GM12864 (cell line): ENCODE measurements at regions not wholly inside any gene's neighbourhood (a gene's known extent, or its start where the extent isn't known, plus 50 kb on each side); places are given as distances from the start of the nearest gene placed in this dataset.

Source experiments
- DNase-seq: peaks from one replicate; pipeline ENCODE4 v3.0.0-alpha.2; 2011; ENCODE audit warnings: low read depth
- H3K4me3 ChIP-seq: 2 replicates; pipeline ENCODE4 v1.5.1; 2011; ENCODE audit warnings: mild to moderate bottlenecking, low read depth, low read length, control low read depth
- TF ChIP-seq, protein P1 (sequence below): IDR thresholded peaks from 2 replicates; pipeline ENCODE4 v1.5.1; 2011; ENCODE audit warnings: low read depth, mild to moderate bottlenecking, moderate library complexity, low read length, control low read depth, inconsistent platforms; ENCODE audit errors: missing control alignments

DNA sequence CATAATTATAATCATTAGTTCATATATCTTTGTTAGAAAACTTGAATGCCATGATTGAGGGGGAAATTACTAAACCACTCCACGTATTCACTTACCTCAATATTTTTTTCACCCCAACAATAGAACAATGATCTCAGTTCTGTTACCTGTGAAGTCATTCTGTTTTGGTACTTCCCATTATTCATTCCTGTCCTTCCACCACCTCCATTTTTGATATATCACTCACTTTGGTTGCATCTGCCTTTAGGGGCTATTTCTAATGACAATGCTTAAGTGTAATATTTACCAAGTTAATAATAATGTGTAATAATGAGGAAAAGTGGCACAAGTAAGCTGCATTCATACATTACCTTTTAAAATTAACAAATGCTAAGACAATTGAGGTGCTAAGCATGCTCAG lies 218.4 kb downstream of the SPATA31D1 start:
- TF ChIP-seq, protein P1, sequence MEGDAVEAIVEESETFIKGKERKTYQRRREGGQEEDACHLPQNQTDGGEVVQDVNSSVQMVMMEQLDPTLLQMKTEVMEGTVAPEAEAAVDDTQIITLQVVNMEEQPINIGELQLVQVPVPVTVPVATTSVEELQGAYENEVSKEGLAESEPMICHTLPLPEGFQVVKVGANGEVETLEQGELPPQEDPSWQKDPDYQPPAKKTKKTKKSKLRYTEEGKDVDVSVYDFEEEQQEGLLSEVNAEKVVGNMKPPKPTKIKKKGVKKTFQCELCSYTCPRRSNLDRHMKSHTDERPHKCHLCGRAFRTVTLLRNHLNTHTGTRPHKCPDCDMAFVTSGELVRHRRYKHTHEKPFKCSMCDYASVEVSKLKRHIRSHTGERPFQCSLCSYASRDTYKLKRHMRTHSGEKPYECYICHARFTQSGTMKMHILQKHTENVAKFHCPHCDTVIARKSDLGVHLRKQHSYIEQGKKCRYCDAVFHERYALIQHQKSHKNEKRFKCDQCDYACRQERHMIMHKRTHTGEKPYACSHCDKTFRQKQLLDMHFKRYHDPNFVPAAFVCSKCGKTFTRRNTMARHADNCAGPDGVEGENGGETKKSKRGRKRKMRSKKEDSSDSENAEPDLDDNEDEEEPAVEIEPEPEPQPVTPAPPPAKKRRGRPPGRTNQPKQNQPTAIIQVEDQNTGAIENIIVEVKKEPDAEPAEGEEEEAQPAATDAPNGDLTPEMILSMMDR: no peak
- no peak overlapping the region for H3K4me3 ChIP-seq
- DNase-seq: no peak

DNA sequence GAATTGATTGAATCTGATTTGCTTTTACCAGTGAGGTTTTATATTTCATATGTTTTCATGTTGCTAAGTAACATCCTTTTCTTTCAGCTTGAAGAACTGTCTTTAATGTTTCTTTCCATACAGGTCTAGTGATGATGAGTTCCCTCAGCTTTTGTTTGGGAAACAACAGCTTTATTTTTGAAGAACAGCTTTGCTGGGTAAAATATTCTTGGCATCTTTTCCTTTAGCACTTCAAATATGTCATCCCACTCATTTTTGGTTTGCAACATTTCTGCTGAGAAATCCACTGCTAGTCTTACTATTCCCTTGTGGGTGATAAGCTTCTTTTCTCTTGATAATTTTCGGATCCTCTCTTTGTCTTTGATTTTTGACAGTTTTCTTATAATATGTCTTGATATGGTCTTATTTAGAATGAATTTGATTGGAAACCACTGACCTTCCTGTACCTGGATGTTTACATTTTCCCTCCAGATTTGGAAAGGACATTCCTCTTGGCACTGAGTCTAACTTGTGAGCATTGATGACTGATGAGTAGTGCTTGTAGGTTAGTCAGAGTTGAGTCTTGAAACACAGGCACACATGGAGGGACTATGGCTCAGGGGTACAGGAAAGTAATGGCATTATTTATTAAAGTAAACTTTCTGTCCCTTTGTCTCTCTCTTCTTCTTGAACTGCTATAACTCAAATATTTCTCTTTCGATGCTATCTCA lies 220.3 kb downstream of the SPATA31D1 start:
- no peak overlapping the region for H3K4me3 ChIP-seq
- TF ChIP-seq, protein P1: no peak
- DNase-seq: no peak

DNA sequence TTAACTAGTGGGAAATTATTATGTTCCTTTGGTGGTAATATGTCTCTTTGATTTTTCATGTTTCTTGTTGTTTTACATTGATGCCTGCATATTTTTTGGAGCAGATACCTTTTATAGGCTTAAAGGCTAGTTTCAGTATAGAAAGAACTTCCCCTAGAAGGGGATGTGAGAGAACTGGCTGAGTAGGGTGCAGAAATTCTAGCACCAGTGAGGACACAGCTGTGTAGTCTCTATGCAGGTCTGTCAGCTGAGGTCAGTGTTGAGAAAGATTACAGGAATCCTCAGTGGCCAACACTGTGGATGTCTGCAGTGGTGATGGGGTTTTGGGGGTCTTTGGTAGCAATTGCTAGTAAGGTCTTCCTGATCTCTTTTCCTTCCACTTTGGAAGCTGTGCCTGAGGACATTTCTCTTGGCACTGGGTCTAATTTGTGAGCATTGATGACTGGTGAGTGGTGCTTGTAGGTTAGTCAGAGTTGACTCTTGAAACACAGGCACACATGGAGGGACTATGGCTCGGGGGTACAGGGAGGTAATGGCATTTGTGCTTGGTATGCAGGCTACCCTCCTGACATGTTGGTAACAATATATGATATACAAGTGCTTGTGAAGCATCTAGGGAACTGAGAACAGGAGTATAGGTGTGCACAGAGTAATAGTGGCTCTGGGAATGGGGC lies 221.4 kb downstream of the SPATA31D1 start:
- H3K4me3 ChIP-seq: no peak overlapping the region
- TF ChIP-seq, protein P1: no peak
- no peak for DNase-seq

DNA sequence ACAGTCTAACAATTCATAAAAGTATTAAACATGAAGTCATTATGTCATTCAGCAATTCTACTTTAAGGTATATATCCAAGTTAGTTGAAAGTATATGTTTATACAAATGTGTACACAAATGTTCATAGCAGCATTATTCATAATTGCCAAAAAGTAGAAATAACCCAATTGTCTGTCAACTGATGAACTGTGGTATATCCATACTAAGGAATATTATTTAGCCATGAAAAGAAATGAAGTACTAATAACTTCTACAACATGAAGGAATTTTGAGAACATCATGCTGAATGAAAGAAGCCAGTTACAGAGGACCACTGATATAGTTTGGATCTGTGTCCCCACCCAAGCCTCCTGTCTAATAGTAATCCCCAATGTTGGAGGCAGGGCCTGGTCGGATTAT lies 224.3 kb downstream of the SPATA31D1 start:
- TF ChIP-seq, protein P1: no peak
- no peak overlapping the region for H3K4me3 ChIP-seq
- DNase-seq: no peak

DNA sequence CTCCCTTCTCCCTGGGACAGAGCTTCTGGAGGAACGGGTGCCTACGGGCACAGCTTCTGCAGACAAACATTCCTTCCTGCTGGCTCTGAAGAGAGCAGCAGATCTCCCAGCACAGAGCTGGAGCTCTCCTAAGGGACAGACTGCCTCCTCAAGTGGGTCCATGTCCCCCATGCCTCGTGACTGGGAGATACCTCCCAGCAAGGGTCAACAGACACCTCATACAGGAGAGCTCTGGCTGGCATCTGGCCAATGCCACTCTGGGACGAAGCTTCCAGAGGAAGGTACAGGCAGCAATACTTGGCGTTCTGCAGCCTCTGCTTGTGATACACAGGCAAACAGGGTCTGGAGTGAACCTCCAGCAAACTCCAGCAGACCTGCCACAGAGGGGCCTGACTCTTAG lies 227.9 kb downstream of the SPATA31D1 start:
- DNase-seq: no peak
- H3K4me3 ChIP-seq: no peak overlapping the region
- TF ChIP-seq, protein P1: no peak

DNA sequence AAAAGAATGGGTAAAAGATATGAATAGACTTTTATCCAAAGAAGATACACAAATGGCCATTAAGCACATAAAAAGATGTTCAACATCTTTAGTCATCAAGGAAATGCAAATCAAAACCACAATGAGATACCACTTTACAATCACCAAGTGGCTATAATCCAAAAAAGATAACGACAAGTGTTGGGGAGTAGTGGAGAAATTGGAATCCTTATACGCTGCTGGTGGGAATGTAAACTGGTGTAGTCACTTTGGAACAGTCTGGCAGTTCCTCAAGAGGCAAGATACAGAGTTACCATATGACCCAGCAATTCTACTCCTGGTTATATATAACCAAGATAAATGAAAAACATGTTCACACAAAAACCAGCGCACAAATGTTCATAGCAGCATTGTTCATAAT lies 234.9 kb downstream of the SPATA31D1 start:
- no peak overlapping the region for H3K4me3 ChIP-seq
- TF ChIP-seq, protein P1: no peak
- no peak for DNase-seq

DNA sequence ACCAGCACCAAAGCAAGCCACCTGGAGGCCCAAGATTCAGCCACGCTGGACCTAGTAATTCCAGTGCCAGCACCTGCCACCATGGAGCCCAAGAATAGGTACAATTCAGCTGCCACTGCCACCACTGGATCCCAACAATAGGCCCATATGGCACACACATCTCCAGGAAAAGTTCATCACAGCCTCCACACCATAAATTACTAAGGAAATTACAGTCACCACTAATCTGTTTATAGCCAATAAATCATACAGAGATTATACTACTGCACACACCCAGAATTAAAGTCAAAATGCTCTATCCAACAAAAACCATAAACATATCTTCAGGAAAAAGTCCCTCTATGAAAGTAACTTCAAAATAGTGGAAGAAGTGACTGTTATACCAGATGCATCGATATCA lies 242.8 kb downstream of the SPATA31D1 start:
- H3K4me3 ChIP-seq: no peak overlapping the region
- TF ChIP-seq, protein P1: no peak
- no peak for DNase-seq
